Uterus (tissue), 2 donors: ENCODE measurements at regions not wholly inside any gene's neighbourhood (a gene's known extent, or its start where the extent isn't known, plus 50 kb on each side); places are given as distances from the start of the nearest gene placed in this dataset.

Source experiments
- CTCF ChIP-seq, 4 experiments: fragments of 200-600 bp in 2 of 4; fragments of 450-650 bp in 2 of 4; sonication (generic) in 2 of 4; IDR thresholded peaks; one replicate each; pipeline ENCODE4 v1.5.1; 2016 to 2019; ENCODE audit warnings: antibody characterized with exemption in 4 of 4, mild to moderate bottlenecking in 2 of 4, moderate library complexity in 1 of 4
- POLR2A ChIP-seq, 2 donors: fragments of 450-650 bp; IDR thresholded peaks; one replicate each; pipeline ENCODE4 v1.6.1; 2016; ENCODE audit warnings: antibody characterized with exemption in 2 of 2, mild to moderate bottlenecking in 1 of 2, moderate library complexity in 1 of 2

GRCh38 chr5:57863661-57864060, 381.1 kb upstream of the ACTBL2 start:
- TF ChIP-seq POLR2A (IDR thresholded peaks at IDR 0.05): no peak
- TF ChIP-seq CTCF (IDR thresholded peaks at IDR 0.05): no peak
